ENCODE measurements at regions not wholly inside any gene's neighbourhood (a gene's known extent, or its start where the extent isn't known, plus 50 kb on each side); places are given as distances from the start of the nearest gene placed in this dataset.
A peak's percentile ranks its signal among the peaks of the same experiment; 100 is the strongest.
"Not testable (repeated sequence)": the region's sequence is repeated elsewhere in the genome, so short reads cannot be mapped to it uniquely, and the experiment has no call there.

- no peak for DNase-seq
These were observed 1141.1 kb upstream of the ACO1 start for GRCh38 chr9:31243386-31243785.

GRCh38 chr9:31248156-31248555 lies 1136.3 kb upstream of the ACO1 start:
- DNase-seq: no peak

GRCh38 chr9:31251386-31251785 lies 1133.1 kb upstream of the ACO1 start:
- no peak for DNase-seq

GRCh38 chr9:31253800-31254762 lies 1130.4 kb upstream of the ACO1 start:
- DNase-seq: no peak

- DNase-seq: no peak
These were observed 1129.2 kb upstream of the ACO1 start for GRCh38 chr9:31255211-31255610.

- no peak for DNase-seq
These were observed 1124.6 kb upstream of the ACO1 start for GRCh38 chr9:31259824-31260223.

GRCh38 chr9:31272456-31273295 lies 1111.8 kb upstream of the ACO1 start:
- no peak for DNase-seq

- no peak for DNase-seq
These were observed 1109.0 kb upstream of the ACO1 start for GRCh38 chr9:31275419-31275818.

GRCh38 chr9:31290731-31291130 lies 1093.7 kb upstream of the ACO1 start:
- DNase-seq: no peak

GRCh38 chr9:31302620-31303418 lies 1081.6 kb upstream of the ACO1 start:
- DNase-seq: no peak

GRCh38 chr9:31304576-31304975 lies 1079.9 kb upstream of the ACO1 start:
- DNase-seq: no peak

GRCh38 chr9:31314241-31314640 lies 1070.2 kb upstream of the ACO1 start:
- no peak for DNase-seq

GRCh38 chr9:31320494-31320893 lies 1063.9 kb upstream of the ACO1 start:
- DNase-seq: no peak

- DNase-seq: no peak
These were observed 1063.2 kb upstream of the ACO1 start for GRCh38 chr9:31321256-31321655.

GRCh38 chr9:31321686-31322085 lies 1062.8 kb upstream of the ACO1 start:
- DNase-seq: no peak

- peak; percentile 30 for DNase-seq
These were observed 1060.6 kb upstream of the ACO1 start for GRCh38 chr9:31323726-31324444.

GRCh38 chr9:31325778-31326177 lies 1058.7 kb upstream of the ACO1 start:
- no peak for DNase-seq

GRCh38 chr9:31326883-31327282 lies 1057.6 kb upstream of the ACO1 start:
- DNase-seq: not testable (repeated sequence)

- no peak for DNase-seq
These were observed 1049.5 kb upstream of the ACO1 start for GRCh38 chr9:31334837-31335528.

- DNase-seq: no peak
These were observed 1048.8 kb upstream of the ACO1 start for GRCh38 chr9:31335529-31336234.

- no peak for DNase-seq
These were observed 1048.1 kb upstream of the ACO1 start for GRCh38 chr9:31336386-31336785.
